ENCODE measurements at regions not wholly inside any gene's neighbourhood (a gene's known extent, or its start where the extent isn't known, plus 50 kb on each side); places are given as distances from the start of the nearest gene placed in this dataset.

GRCh38 chr14:83993545-83993944 is 1536.4 kb upstream of the FLRT2 start:
- CTCF ChIA-PET, result interaction anchor here (0.6 kb wide), 1 partner anchor 532 kb away, joined by 3 read pairs; no protein-coding TSS in a partner anchor
- POLR2A ChIA-PET, result no interaction called here
- TF ChIP-seq ZNF530 (tag by site-specific recombination; IDR thresholded peaks at IDR 0.05; ENCODE audit: low read depth) (no peak), ZNF146 (tag by site-specific recombination; IDR thresholded peaks at IDR 0.05) (no peak)

GRCh38 chr14:83994020-83994419 is 1535.9 kb upstream of the FLRT2 start:
- Histone ChIP-seq H3K9me3 (ENCODE audit: control insufficient read depth, insufficient read depth, low read depth, low read length) (no peaks in the 10 kb centered on the region; the same call in 1 of the 2 replicates), H3K36me3 (ENCODE audit: control insufficient read depth in 2 of 2, insufficient read depth in 1 of 2, low read length in 2 of 2) (no peaks in the 10 kb centered on the region), H3K4me1 (ENCODE audit: control insufficient read depth, insufficient read depth, low read length) (no peaks in the 10 kb centered on the region), H3K27ac (ENCODE audit: extremely low read depth, low read depth, low read length) (no peak overlapping the region), H3K4me3 (ENCODE audit: low read depth, low read length) (no peak overlapping the region)
- CTCF ChIA-PET, result no interaction called here
- POLR2A ChIA-PET, result no interaction called here
- TF ChIP-seq YY1 (tag by site-specific recombination; IDR thresholded peaks at IDR 0.05), result no peak

More at GRCh38 chr14:83993545-83993944, 1536.4 kb upstream of the FLRT2 start:
- Histone ChIP-seq H3K9me3 (ENCODE audit: control insufficient read depth, insufficient read depth, low read depth, low read length) (no peaks in the 10 kb centered on the region; the same call in 1 of the 2 replicates), H3K4me1 (ENCODE audit: control insufficient read depth, insufficient read depth, low read length) (no peaks in the 10 kb centered on the region), H3K4me3 (ENCODE audit: low read depth, low read length) (no peak overlapping the region), H3K36me3 (ENCODE audit: control insufficient read depth in 2 of 2, insufficient read depth in 1 of 2, low read length in 2 of 2) (no peaks in the 10 kb centered on the region), H3K27ac (ENCODE audit: extremely low read depth, low read depth, low read length) (no peak overlapping the region)

- CTCF ChIA-PET, result interaction anchor here (0.6 kb wide), 1 partner anchor 954 kb away, joined by 3 read pairs; no protein-coding TSS in a partner anchor
- POLR2A ChIA-PET, result no interaction called here
- H3K4me1 ChIP-seq (ENCODE audit: control insufficient read depth, insufficient read depth, low read length), result no peaks in the 10 kb centered on the region
- no peaks in the 10 kb centered on the region for H3K9me3 ChIP-seq (ENCODE audit: control insufficient read depth, insufficient read depth, low read depth, low read length)
- no peak overlapping the region for H3K27ac ChIP-seq (ENCODE audit: extremely low read depth, low read depth, low read length)
- H3K4me3 ChIP-seq (ENCODE audit: low read depth, low read length), result no peak overlapping the region
- H3K36me3 ChIP-seq (ENCODE audit: control insufficient read depth in 2 of 2, insufficient read depth in 1 of 2, low read length in 2 of 2), result no peaks in the 10 kb centered on the region
- no peak for TF ChIP-seq ZNF843 (tag by site-specific recombination; IDR thresholded peaks at IDR 0.05)
- no peak for TF ChIP-seq ZNF112 (tag by site-specific recombination; IDR thresholded peaks at IDR 0.05)
These were observed 1528.9 kb upstream of the FLRT2 start for GRCh38 chr14:84001023-84001422.

- Histone ChIP-seq H3K4me3 (ENCODE audit: low read depth, low read length) (no peak overlapping the region), H3K27ac (ENCODE audit: extremely low read depth, low read depth, low read length) (no peak overlapping the region), H3K9me3 (ENCODE audit: control insufficient read depth, insufficient read depth, low read depth, low read length) (no peaks in the 10 kb centered on the region), H3K4me1 (ENCODE audit: control insufficient read depth, insufficient read depth, low read length) (no peaks in the 10 kb centered on the region), H3K36me3 (ENCODE audit: control insufficient read depth in 2 of 2, insufficient read depth in 1 of 2, low read length in 2 of 2) (no peaks in the 10 kb centered on the region)
- POLR2A ChIA-PET, result no interaction called here
- CTCF ChIA-PET, result no interaction called here
- TF ChIP-seq ZNF704 (tag by site-specific recombination; IDR thresholded peaks at IDR 0.05) (no peak), ZNF677 (tag by site-specific recombination; IDR thresholded peaks at IDR 0.05) (no peak), ZNF473 (tag by site-specific recombination; IDR thresholded peaks at IDR 0.05) (no peak), ZNF148 (tag by site-specific recombination; IDR thresholded peaks at IDR 0.05; ENCODE audit: borderline replicate concordance) (no peak), GLI4 (tag by site-specific recombination; IDR thresholded peaks at IDR 0.05) (no peak), ZBTB10 (tag by site-specific recombination; IDR thresholded peaks at IDR 0.05) (no peak), ZNF777 (tag by site-specific recombination; IDR thresholded peaks at IDR 0.05; ENCODE audit: borderline replicate concordance) (no peak), ZBTB21 (tag by site-specific recombination; IDR thresholded peaks at IDR 0.05) (no peak), PBX3 (CRISPR knock-in tag; IDR thresholded peaks at IDR 0.05) (no peak), ZNF521 (tag by site-specific recombination; IDR thresholded peaks at IDR 0.05) (no peak), ZNF155 (tag by site-specific recombination; IDR thresholded peaks at IDR 0.05) (no peak), ZNF341 (tag by site-specific recombination; IDR thresholded peaks at IDR 0.05; ENCODE audit: low read depth) (no peak), ZBTB48 (tag by site-specific recombination; IDR thresholded peaks at IDR 0.05) (no peak), SCRT1 (tag by site-specific recombination; IDR thresholded peaks at IDR 0.05; ENCODE audit: borderline replicate concordance) (no peak), ZNF239 (tag by site-specific recombination; IDR thresholded peaks at IDR 0.05) (no peak), ZNF391 (tag by site-specific recombination; IDR thresholded peaks at IDR 0.05; ENCODE audit: borderline replicate concordance, low read depth) (no peak)
These were observed 1526.6 kb upstream of the FLRT2 start for GRCh38 chr14:84003346-84003745.
